ENCODE measurements at regions not wholly inside any gene's neighbourhood (a gene's known extent, or its start where the extent isn't known, plus 50 kb on each side); places are given as distances from the start of the nearest gene placed in this dataset.

DNA sequence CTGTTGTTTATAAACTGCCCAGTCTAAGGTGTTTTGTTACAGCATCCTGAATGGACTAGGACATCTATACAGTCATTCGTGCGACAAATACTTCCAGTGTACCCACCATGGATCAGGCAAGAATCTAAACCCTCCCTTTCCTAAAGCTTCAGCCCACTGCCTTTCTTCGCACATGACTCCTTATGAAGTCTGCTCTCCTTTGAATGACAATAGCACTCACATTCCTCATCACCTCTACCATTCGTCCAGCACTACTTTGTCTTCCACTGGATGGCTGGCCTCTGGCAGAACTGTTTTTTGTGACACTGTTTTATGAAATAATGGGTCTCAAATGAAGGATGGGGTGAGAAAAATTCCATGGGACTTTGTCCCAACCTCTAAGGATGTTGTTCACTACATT is 89.8 kb upstream of the LIN7C start:
- Histone ChIP-seq H3K9me3 (replicated peaks; ENCODE audit: control insufficient read depth, insufficient read depth, low read length) (no peaks in the 10 kb centered on the region), H3K4me1 (ENCODE audit: control insufficient read depth, extremely low read depth, insufficient read depth, low read length) (no peaks in the 10 kb centered on the region), H3K27ac (ENCODE audit: insufficient read depth, low read depth, low read length) (no peak overlapping the region), H3K79me2 (ENCODE audit: control insufficient read depth, insufficient read depth, low read length) (no peaks in the 10 kb centered on the region), H3K4me2 (ENCODE audit: insufficient read depth, low read length) (no peak overlapping the region), H3K4me3 (replicated peaks in 1 of 3; ENCODE audit: insufficient read depth in 1 of 3, low read depth in 1 of 3, low read length in 3 of 3) (no peak overlapping the region), H2AFZ (ENCODE audit: low read depth, low read length) (no peak overlapping the region), H4K20me1 (replicated peaks; ENCODE audit: control insufficient read depth, extremely low read depth, insufficient read depth, low read length) (no peaks in the 10 kb centered on the region), H3K9ac (replicated peaks; ENCODE audit: extremely low read depth, insufficient read depth, low read length) (no peak overlapping the region), H3K9me1 (replicated peaks; ENCODE audit: control insufficient read depth, extremely low read depth, insufficient read depth, low read length) (no peaks in the 10 kb centered on the region), H3K36me3 (ENCODE audit: control insufficient read depth in 2 of 2, extremely low read depth in 1 of 2, insufficient read depth in 2 of 2, low read length in 2 of 2) (no peaks in the 10 kb centered on the region), H3K27me3 (ENCODE audit: control insufficient read depth in 2 of 2, insufficient read depth in 2 of 2, low read length in 2 of 2) (no peaks in the 10 kb centered on the region)
- ChIA-PET POLR2A (no interaction called here), CTCF (no interaction called here)
- BruUV-seq (replicated peaks) = no TSS peak
- FAIRE-seq (no peak), DNase-seq (ENCODE audit: low read depth, low spot score) (no peak)
- intact Hi-C loops (cut with micrococcal nuclease) = no loop called here
- no peak for TF ChIP-seq JUN (IDR thresholded peaks at IDR 0.05; ENCODE audit: borderline replicate concordance, insufficient read depth, insufficient read length, low read depth)
- TF ChIP-seq GATA2 (IDR thresholded peaks at IDR 0.05; ENCODE audit: insufficient read depth, insufficient read length, low read depth, low read length) = no peak
- no peak for TF ChIP-seq POLR2A (IDR thresholded peaks at IDR 0.05; ENCODE audit: low read depth, low read length)
- no peak for TF ChIP-seq EZH2 (IDR thresholded peaks at IDR 0.05; ENCODE audit: borderline replicate concordance, low read depth, low read length, severe bottlenecking)
- TF ChIP-seq POLR2AphosphoS5 (IDR thresholded peaks at IDR 0.05; ENCODE audit: insufficient read depth, low read depth, low read length) = no peak
- TF ChIP-seq, protein P1, sequence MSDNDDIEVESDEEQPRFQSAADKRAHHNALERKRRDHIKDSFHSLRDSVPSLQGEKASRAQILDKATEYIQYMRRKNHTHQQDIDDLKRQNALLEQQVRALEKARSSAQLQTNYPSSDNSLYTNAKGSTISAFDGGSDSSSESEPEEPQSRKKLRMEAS (IDR thresholded peaks at IDR 0.05; ENCODE audit: insufficient read depth, insufficient read length) = no peak
- TF ChIP-seq MYC (IDR thresholded peaks at IDR 0.05; ENCODE audit: low read depth, low read length) = no peak
- no peak for TF ChIP-seq FOS (IDR thresholded peaks at IDR 0.05; ENCODE audit: borderline replicate concordance, insufficient read depth, low read length)
- TF ChIP-seq, protein P2, sequence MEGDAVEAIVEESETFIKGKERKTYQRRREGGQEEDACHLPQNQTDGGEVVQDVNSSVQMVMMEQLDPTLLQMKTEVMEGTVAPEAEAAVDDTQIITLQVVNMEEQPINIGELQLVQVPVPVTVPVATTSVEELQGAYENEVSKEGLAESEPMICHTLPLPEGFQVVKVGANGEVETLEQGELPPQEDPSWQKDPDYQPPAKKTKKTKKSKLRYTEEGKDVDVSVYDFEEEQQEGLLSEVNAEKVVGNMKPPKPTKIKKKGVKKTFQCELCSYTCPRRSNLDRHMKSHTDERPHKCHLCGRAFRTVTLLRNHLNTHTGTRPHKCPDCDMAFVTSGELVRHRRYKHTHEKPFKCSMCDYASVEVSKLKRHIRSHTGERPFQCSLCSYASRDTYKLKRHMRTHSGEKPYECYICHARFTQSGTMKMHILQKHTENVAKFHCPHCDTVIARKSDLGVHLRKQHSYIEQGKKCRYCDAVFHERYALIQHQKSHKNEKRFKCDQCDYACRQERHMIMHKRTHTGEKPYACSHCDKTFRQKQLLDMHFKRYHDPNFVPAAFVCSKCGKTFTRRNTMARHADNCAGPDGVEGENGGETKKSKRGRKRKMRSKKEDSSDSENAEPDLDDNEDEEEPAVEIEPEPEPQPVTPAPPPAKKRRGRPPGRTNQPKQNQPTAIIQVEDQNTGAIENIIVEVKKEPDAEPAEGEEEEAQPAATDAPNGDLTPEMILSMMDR (IDR thresholded peaks at IDR 0.05; ENCODE audit: extremely low read depth in 1 of 2, insufficient read depth in 1 of 2, low read depth in 1 of 2, low read length in 2 of 2) = no peak
- dilution Hi-C loops (cut with MboI; ENCODE audit: extremely low pct_ligation_motif_present, low sequenced_read_pairs) = no loop called here

All from endothelial cell of umbilical vein (primary cell).